CD14-positive monocyte (primary cell): ENCODE measurements at regions not wholly inside any gene's neighbourhood (a gene's known extent, or its start where the extent isn't known, plus 50 kb on each side); places are given as distances from the start of the nearest gene placed in this dataset.

Experiments used
- DNase-seq, 3 donors: peaks; one replicate each; pipeline ENCODE4 v3.0.0-alpha.2; 2011 to 2022
- H2AFZ ChIP-seq: 2 replicates; pipeline ENCODE4 v1.6.0; 2012; ENCODE audit warnings: mild to moderate bottlenecking, low read depth, low read length, inconsistent platforms; ENCODE audit not compliant: insufficient read depth, poor library complexity, severe bottlenecking
- H3K27ac ChIP-seq, 2 donors: 1 replicate in 1 of 2; 2 replicates in 1 of 2; pipeline ENCODE4 v1.5.1; 2012 to 2013; ENCODE audit warnings: low read length in 2 of 2, control low read depth in 1 of 2, inconsistent platforms in 1 of 2, low read depth in 1 of 2, mild to moderate bottlenecking in 1 of 2
- H3K27me3 ChIP-seq, 2 donors: one replicate each; pipeline versions ENCODE4 v1.6.0 to v1.6.1; 2011 to 2013; ENCODE audit warnings: low read length in 2 of 2; ENCODE audit not compliant: control insufficient read depth in 2 of 2, insufficient read depth in 2 of 2
- H3K36me3 ChIP-seq, 2 donors: replicated peaks in 1 of 2; 1 replicate in 1 of 2; 2 replicates in 1 of 2; pipeline versions ENCODE4 v1.5.1 to v1.6.1; 2012 to 2013; ENCODE audit warnings: low read length in 2 of 2, control low read depth in 1 of 2, inconsistent platforms in 1 of 2, mild to moderate bottlenecking in 1 of 2; ENCODE audit not compliant: insufficient read depth in 2 of 2, control insufficient read depth in 1 of 2
- H3K4me1 ChIP-seq, 2 donors: 1 replicate in 1 of 2; 2 replicates in 1 of 2; pipeline versions ENCODE4 v1.5.1 to v1.6.1; 2012 to 2013; ENCODE audit warnings: low read length in 2 of 2, control low read depth in 1 of 2, inconsistent platforms in 1 of 2, mild to moderate bottlenecking in 1 of 2, moderate library complexity in 1 of 2; ENCODE audit not compliant: insufficient read depth in 2 of 2, control insufficient read depth in 1 of 2
- H3K4me2 ChIP-seq: replicated peaks from 2 replicates; pipeline ENCODE3; 2012; ENCODE audit warnings: low read length, moderate library complexity, mild to moderate bottlenecking; ENCODE audit not compliant: poor library complexity, severe bottlenecking; ENCODE audit errors: extremely low read depth
- H3K4me3 ChIP-seq, 3 experiments: fragments of 200-600 bp in 1 of 3; sonication (generic) in 1 of 3; replicated peaks in 1 of 3; 1 replicate in 2 of 3; 2 replicates in 1 of 3; pipeline ENCODE4 v1.5.1; 2011 to 2013; ENCODE audit warnings: low read length in 3 of 3, mild to moderate bottlenecking in 3 of 3, control low read depth in 2 of 3, low read depth in 2 of 3, inconsistent platforms in 1 of 3, moderate library complexity in 1 of 3
- H3K79me2 ChIP-seq: 2 replicates; pipeline ENCODE4 v1.6.0; 2012; ENCODE audit warnings: mild to moderate bottlenecking, control low read depth, inconsistent platforms, low read length, moderate library complexity; ENCODE audit not compliant: insufficient read depth
- H3K9ac ChIP-seq: 2 replicates; pipeline ENCODE4 v1.6.0; 2017; ENCODE audit warnings: low read length, mild to moderate bottlenecking; ENCODE audit not compliant: insufficient read depth, poor library complexity, severe bottlenecking
- H3K9me3 ChIP-seq, 2 donors: replicated peaks in 1 of 2; 1 replicate in 1 of 2; 2 replicates in 1 of 2; pipeline versions ENCODE4 v1.5.1 to v1.6.1; 2012 to 2013; ENCODE audit warnings: low read length in 2 of 2, control low read depth in 1 of 2; ENCODE audit not compliant: control insufficient read depth in 1 of 2, insufficient read depth in 1 of 2
- H4K20me1 ChIP-seq: 2 replicates; pipeline ENCODE4 v1.6.0; 2012; ENCODE audit warnings: mild to moderate bottlenecking, low read length, control low read depth, moderate library complexity; ENCODE audit not compliant: insufficient read depth
- H3K27ac Mint-ChIP-seq, 7 donors: one replicate each; pipeline ENCODE4 v1.8.0; 2020; ENCODE audit warnings: mild to moderate bottlenecking in 7 of 7, mixed read lengths in 7 of 7, moderate library complexity in 6 of 7, inconsistent platforms in 2 of 7
- H3K27me3 Mint-ChIP-seq, 3 donors: one replicate each; pipeline ENCODE4 v1.8.0; 2021 to 2022; ENCODE audit warnings: low read depth in 3 of 3, mild to moderate bottlenecking in 3 of 3, mixed read lengths in 3 of 3, moderate library complexity in 3 of 3, inconsistent platforms in 1 of 3
- H3K36me3 Mint-ChIP-seq, 2 donors: one replicate each; pipeline ENCODE4 v1.8.0; 2020; ENCODE audit warnings: mixed read lengths in 2 of 2, inconsistent platforms in 1 of 2, mild to moderate bottlenecking in 1 of 2
- H3K4me1 Mint-ChIP-seq: one replicate; pipeline ENCODE4 v1.8.0; 2020; ENCODE audit warnings: mild to moderate bottlenecking, mixed read lengths
- H3K4me3 Mint-ChIP-seq, 2 donors: one replicate each; pipeline ENCODE4 v1.8.0; 2020; ENCODE audit warnings: mild to moderate bottlenecking in 2 of 2, mixed read lengths in 2 of 2, moderate library complexity in 1 of 2
- H3K9me3 Mint-ChIP-seq, 7 donors: one replicate each; pipeline ENCODE4 v1.8.0; 2020 to 2022; ENCODE audit warnings: mixed read lengths in 7 of 7, mild to moderate bottlenecking in 6 of 7, moderate library complexity in 6 of 7, inconsistent platforms in 2 of 7
- CTCF ChIP-seq: fragments of 200-600 bp; IDR thresholded peaks from one replicate; pipeline ENCODE4 v1.8.0; 2022; ENCODE audit warnings: antibody characterized with exemption, mild to moderate bottlenecking
- WGBS: methylation state at CpG from one replicate; pipeline ENCODE4 v1.1.5; 2013; ENCODE audit warnings: missing lambda C conversion rate; ENCODE audit not compliant: insufficient coverage; 5-methylcytosine and 5-hydroxymethylcytosine counted together
- intact Hi-C, 2 donors: fragments of 100-400 bp; cut with micrococcal nuclease; formaldehyde crosslinking; loops; one replicate each; pipeline versions ENCODE4 v1.15.0 to v1.15.1; 2023

- H3K79me2 ChIP-seq: no peaks in the 10 kb centered on the region
- no peaks in the 10 kb centered on the region for H3K36me3 ChIP-seq
- H3K9me3 Mint-ChIP-seq: no peaks in the 10 kb centered on the region
- H3K36me3 Mint-ChIP-seq: no peaks in the 10 kb centered on the region
- H3K4me2 ChIP-seq: no peak overlapping the region
- no peak overlapping the region for H3K27ac Mint-ChIP-seq
- intact Hi-C loops: loop anchor here in 1 of 2 donors (10.0 kb wide), 1 partner anchor 1225 kb away; no protein-coding TSS in a partner anchor
- H3K4me1 Mint-ChIP-seq: peaks cover 9% of the 10 kb centered on the region
- no peaks in the 10 kb centered on the region for H3K27me3 ChIP-seq
- DNase-seq: no peak
- H3K9me3 ChIP-seq: no peaks in the 10 kb centered on the region
- no peak overlapping the region for H3K4me3 ChIP-seq
- H3K27ac ChIP-seq: no peak overlapping the region
- no peaks in the 10 kb centered on the region for H4K20me1 ChIP-seq
- peaks cover 0 to 2% (median 1%) of the 10 kb centered on the region in 3 donors for H3K27me3 Mint-ChIP-seq
- no peak overlapping the region for H3K4me3 Mint-ChIP-seq
- no peak overlapping the region for H2AFZ ChIP-seq
- H3K9ac ChIP-seq: no peak overlapping the region
- no CpG with 5 or more reads among the region's 6 CpGs for WGBS
- no peak for TF ChIP-seq CTCF
- H3K4me1 ChIP-seq: no peaks in the 10 kb centered on the region
Measured at GRCh38 chr7:21999896-22000295, 54.2 kb upstream of the CDCA7L start.

- Histone ChIP-seq H3K79me2 (no peaks in the 10 kb centered on the region), H2AFZ (no peak overlapping the region), H3K27ac (no peak overlapping the region), H3K4me2 (no peak overlapping the region), H3K4me1 (no peaks in the 10 kb centered on the region), H4K20me1 (no peaks in the 10 kb centered on the region), H3K4me3 (no peak overlapping the region), H3K27me3 (no peaks in the 10 kb centered on the region), H3K9me3 (no peaks in the 10 kb centered on the region), H3K9ac (no peak overlapping the region), H3K36me3 (no peaks in the 10 kb centered on the region)
- Mint-ChIP-seq H3K4me1 (peaks cover 9% of the 10 kb centered on the region), H3K4me3 (no peak overlapping the region), H3K36me3 (no peaks in the 10 kb centered on the region), H3K9me3 (peaks cover 0 to 10% (median 0%) of the 10 kb centered on the region in 7 donors), H3K27ac (no peak overlapping the region), H3K27me3 (peaks cover 0 to 4% (median 0%) of the 10 kb centered on the region in 3 donors)
- no peak for DNase-seq
- TF ChIP-seq CTCF: no peak
- intact Hi-C loops: no loop called here
- WGBS: no CpG with 5 or more reads among the region's 1 CpG
Measured at GRCh38 chr7:21996641-21997040, 50.9 kb upstream of the CDCA7L start.
